ENCODE measurements at regions not wholly inside any gene's neighbourhood (a gene's known extent, or its start where the extent isn't known, plus 50 kb on each side); places are given as distances from the start of the nearest gene placed in this dataset.
"Not testable (repeated sequence)": the region's sequence is repeated elsewhere in the genome, so short reads cannot be mapped to it uniquely, and the experiment has no call there.

- Histone ChIP-seq H3K4me3 (no peak overlapping the region), H3K4me1 (no peaks in the 10 kb centered on the region), H3K27ac (replicated peaks) (no peak overlapping the region), H3K27me3 (ENCODE audit: low read depth) (no peaks in the 10 kb centered on the region), H3K36me3 (no peaks in the 10 kb centered on the region), H3K9me3 (replicated peaks) (no peaks in the 10 kb centered on the region)
- no peak for DNase-seq
- TF ChIP-seq, protein P1, sequence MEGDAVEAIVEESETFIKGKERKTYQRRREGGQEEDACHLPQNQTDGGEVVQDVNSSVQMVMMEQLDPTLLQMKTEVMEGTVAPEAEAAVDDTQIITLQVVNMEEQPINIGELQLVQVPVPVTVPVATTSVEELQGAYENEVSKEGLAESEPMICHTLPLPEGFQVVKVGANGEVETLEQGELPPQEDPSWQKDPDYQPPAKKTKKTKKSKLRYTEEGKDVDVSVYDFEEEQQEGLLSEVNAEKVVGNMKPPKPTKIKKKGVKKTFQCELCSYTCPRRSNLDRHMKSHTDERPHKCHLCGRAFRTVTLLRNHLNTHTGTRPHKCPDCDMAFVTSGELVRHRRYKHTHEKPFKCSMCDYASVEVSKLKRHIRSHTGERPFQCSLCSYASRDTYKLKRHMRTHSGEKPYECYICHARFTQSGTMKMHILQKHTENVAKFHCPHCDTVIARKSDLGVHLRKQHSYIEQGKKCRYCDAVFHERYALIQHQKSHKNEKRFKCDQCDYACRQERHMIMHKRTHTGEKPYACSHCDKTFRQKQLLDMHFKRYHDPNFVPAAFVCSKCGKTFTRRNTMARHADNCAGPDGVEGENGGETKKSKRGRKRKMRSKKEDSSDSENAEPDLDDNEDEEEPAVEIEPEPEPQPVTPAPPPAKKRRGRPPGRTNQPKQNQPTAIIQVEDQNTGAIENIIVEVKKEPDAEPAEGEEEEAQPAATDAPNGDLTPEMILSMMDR (IDR thresholded peaks at IDR 0.05; ENCODE audit: borderline replicate concordance): no peak
- intact Hi-C loops (cut with micrococcal nuclease): no loop called here
These were observed 375.6 kb upstream of the CCDC54 start for GRCh38 chr3:107001635-107002034.

DNA sequence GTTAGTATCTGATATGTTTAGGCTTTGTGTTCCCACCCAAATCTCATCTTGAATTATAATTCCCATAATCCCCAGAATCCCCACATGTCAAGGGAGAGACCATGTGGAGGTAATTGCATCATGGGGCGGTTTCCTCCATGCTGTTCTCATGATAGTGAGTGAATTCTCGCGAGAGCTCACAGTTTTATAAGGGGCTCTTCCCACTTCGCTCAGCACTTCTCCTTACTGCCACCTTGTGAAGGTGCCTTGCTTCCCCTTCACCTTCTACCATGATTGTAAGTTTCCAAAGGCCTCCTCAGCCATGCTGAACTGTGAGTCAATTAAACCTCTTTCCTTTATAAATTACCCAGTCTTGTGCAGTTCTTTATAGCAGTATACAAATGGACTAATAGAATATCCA is 371.9 kb upstream of the CCDC54 start:
- H3K4me1 ChIP-seq; H3K9me3 ChIP-seq (replicated peaks); DNase-seq; H3K36me3 ChIP-seq; H3K27me3 ChIP-seq (ENCODE audit: low read depth); H3K27ac ChIP-seq (replicated peaks); H3K4me3 ChIP-seq; intact Hi-C loops (cut with micrococcal nuclease): not testable (repeated sequence)

GRCh38 chr3:107008213-107008612 is 369.0 kb upstream of the CCDC54 start:
- no peak for DNase-seq
- Histone ChIP-seq H3K27ac (replicated peaks) (no peak overlapping the region), H3K36me3 (no peaks in the 10 kb centered on the region), H3K4me1 (no peaks in the 10 kb centered on the region), H3K27me3 (ENCODE audit: low read depth) (no peaks in the 10 kb centered on the region), H3K4me3 (no peak overlapping the region), H3K9me3 (replicated peaks) (peaks cover 14% of the 10 kb centered on the region)
- TF ChIP-seq, protein P1 (IDR thresholded peaks at IDR 0.05; ENCODE audit: borderline replicate concordance): no peak
- intact Hi-C loops (cut with micrococcal nuclease): no loop called here

DNA sequence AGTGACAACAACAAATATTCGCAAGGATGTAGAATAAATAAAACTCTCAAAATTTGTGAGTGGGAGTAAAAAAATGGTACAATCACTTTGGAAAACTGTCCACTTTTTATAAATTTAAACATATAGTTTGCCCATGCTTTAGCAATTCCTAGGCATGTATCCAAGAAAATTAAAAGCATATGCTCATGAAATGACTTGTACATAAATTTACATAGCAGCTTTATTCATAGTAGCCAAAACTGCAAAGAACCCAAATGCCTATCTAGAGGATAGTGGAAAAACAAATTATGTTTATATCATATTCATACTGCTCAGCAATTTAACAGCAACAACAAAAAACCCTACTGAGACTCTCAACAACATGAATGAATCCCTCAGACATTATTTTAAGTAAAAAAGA is 363.6 kb upstream of the CCDC54 start:
- TF ChIP-seq, protein P1 (IDR thresholded peaks at IDR 0.05; ENCODE audit: borderline replicate concordance): no peak
- no peak for DNase-seq
- Histone ChIP-seq H3K36me3 (no peaks in the 10 kb centered on the region), H3K4me3 (no peak overlapping the region), H3K9me3 (replicated peaks) (peaks cover 29% of the 10 kb centered on the region), H3K4me1 (no peaks in the 10 kb centered on the region), H3K27me3 (ENCODE audit: low read depth) (no peaks in the 10 kb centered on the region), H3K27ac (replicated peaks) (no peak overlapping the region)
- intact Hi-C loops (cut with micrococcal nuclease): no loop called here

DNA sequence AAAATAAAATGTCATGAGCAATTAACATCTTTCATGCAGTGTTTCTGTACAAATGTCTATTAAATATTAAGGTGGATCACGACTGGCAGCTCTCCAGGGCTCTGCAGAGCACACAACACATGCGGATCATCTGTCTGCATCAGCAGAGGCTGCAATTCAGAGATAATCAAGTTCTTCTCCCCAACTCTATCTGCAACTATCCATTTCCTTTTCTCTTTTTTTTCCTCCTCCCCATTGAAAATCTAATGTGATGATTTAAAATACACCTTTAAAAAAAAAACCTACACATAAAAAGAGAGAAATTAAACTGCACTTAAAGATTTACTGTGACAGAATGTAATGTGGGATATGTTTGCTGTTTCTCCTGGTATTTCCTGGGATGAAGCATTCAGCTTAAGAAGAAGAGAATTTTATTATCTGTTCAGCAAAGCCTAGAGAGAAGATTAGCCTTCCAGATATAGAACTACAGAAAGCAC is 352.6 kb upstream of the CCDC54 start:
- Histone ChIP-seq H3K4me1 (peaks cover 19% of the 10 kb centered on the region), H3K27me3 (ENCODE audit: low read depth) (no peaks in the 10 kb centered on the region), H3K9me3 (replicated peaks) (no peaks in the 10 kb centered on the region), H3K27ac (replicated peaks) (no peak overlapping the region), H3K36me3 (no peaks in the 10 kb centered on the region), H3K4me3 (no peak overlapping the region)
- intact Hi-C loops (cut with micrococcal nuclease): no loop called here
- TF ChIP-seq, protein P1 (IDR thresholded peaks at IDR 0.05; ENCODE audit: borderline replicate concordance): no peak
- DNase-seq: no peak

- DNase-seq: no peak
- Histone ChIP-seq H3K27ac (replicated peaks) (no peak overlapping the region), H3K36me3 (no peaks in the 10 kb centered on the region), H3K4me1 (peaks cover 19% of the 10 kb centered on the region), H3K9me3 (replicated peaks) (no peaks in the 10 kb centered on the region), H3K4me3 (no peak overlapping the region), H3K27me3 (ENCODE audit: low read depth) (no peaks in the 10 kb centered on the region)
- intact Hi-C loops (cut with micrococcal nuclease): no loop called here
- TF ChIP-seq, protein P1 (IDR thresholded peaks at IDR 0.05; ENCODE audit: borderline replicate concordance): no peak
These were observed 351.3 kb upstream of the CCDC54 start for GRCh38 chr3:107025961-107026360.
